ENCODE measurements at regions not wholly inside any gene's neighbourhood (a gene's known extent, or its start where the extent isn't known, plus 50 kb on each side); places are given as distances from the start of the nearest gene placed in this dataset.

DNA sequence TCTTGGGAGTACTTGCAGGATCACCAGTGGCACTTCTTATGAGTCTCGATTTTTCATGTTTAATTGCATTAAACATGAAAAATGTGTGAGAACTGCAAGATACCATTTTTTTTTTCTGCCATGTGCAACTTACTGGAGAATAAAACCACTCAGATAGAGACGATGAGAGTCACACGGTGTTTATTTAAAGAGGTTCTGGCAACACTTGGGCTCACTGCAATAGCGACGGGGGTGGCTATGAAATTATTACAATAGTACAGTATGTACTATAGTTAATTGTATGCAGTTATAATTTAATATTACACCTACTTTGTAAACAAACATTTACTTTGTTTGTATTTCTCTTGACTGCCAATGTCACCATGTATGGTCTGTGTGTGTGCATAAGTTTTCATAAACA, 479.8 kb downstream of the NUP35 start:
- TF ChIP-seq, protein P1, sequence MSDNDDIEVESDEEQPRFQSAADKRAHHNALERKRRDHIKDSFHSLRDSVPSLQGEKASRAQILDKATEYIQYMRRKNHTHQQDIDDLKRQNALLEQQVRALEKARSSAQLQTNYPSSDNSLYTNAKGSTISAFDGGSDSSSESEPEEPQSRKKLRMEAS (IDR thresholded peaks at IDR 0.05): no peak
- no peak for TF ChIP-seq EP300 (IDR thresholded peaks at IDR 0.05; ENCODE audit: borderline replicate concordance)
- no peak for TF ChIP-seq YY1 (IDR thresholded peaks at IDR 0.05; ENCODE audit: low read depth)
- TF ChIP-seq TAF1 (IDR thresholded peaks at IDR 0.05; ENCODE audit: low read depth): no peak
- no peak for TF ChIP-seq RAD21 (IDR thresholded peaks at IDR 0.05; ENCODE audit: low read depth)
- TF ChIP-seq CREB1 (IDR thresholded peaks at IDR 0.05; ENCODE audit: low read depth): no peak
- TF ChIP-seq, protein P2, sequence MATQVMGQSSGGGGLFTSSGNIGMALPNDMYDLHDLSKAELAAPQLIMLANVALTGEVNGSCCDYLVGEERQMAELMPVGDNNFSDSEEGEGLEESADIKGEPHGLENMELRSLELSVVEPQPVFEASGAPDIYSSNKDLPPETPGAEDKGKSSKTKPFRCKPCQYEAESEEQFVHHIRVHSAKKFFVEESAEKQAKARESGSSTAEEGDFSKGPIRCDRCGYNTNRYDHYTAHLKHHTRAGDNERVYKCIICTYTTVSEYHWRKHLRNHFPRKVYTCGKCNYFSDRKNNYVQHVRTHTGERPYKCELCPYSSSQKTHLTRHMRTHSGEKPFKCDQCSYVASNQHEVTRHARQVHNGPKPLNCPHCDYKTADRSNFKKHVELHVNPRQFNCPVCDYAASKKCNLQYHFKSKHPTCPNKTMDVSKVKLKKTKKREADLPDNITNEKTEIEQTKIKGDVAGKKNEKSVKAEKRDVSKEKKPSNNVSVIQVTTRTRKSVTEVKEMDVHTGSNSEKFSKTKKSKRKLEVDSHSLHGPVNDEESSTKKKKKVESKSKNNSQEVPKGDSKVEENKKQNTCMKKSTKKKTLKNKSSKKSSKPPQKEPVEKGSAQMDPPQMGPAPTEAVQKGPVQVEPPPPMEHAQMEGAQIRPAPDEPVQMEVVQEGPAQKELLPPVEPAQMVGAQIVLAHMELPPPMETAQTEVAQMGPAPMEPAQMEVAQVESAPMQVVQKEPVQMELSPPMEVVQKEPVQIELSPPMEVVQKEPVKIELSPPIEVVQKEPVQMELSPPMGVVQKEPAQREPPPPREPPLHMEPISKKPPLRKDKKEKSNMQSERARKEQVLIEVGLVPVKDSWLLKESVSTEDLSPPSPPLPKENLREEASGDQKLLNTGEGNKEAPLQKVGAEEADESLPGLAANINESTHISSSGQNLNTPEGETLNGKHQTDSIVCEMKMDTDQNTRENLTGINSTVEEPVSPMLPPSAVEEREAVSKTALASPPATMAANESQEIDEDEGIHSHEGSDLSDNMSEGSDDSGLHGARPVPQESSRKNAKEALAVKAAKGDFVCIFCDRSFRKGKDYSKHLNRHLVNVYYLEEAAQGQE (IDR thresholded peaks at IDR 0.05; ENCODE audit: low read depth): no peak
- TF ChIP-seq ZBTB7A (IDR thresholded peaks at IDR 0.05; ENCODE audit: low read depth): no peak
- TF ChIP-seq NFIC (IDR thresholded peaks at IDR 0.05): no peak
- TF ChIP-seq CEBPB (IDR thresholded peaks at IDR 0.05): no peak
- no peak for TF ChIP-seq TEAD4 (IDR thresholded peaks at IDR 0.05)
- no peak for TF ChIP-seq TCF12 (IDR thresholded peaks at IDR 0.05; ENCODE audit: low read depth)
